ENCODE measurements at regions not wholly inside any gene's neighbourhood (a gene's known extent, or its start where the extent isn't known, plus 50 kb on each side); places are given as distances from the start of the nearest gene placed in this dataset.

- TF ChIP-seq CTCF (IDR thresholded peaks at IDR 0.05) (no peak), EP300 (IDR thresholded peaks at IDR 0.05) (no peak), POLR2A (IDR thresholded peaks at IDR 0.05; ENCODE audit: low read depth) (no peak)
Measured at GRCh38 chr5:109486200-109486804, 76.5 kb upstream of the PJA2 start.
